ENCODE measurements at regions not wholly inside any gene's neighbourhood (a gene's known extent, or its start where the extent isn't known, plus 50 kb on each side); places are given as distances from the start of the nearest gene placed in this dataset.

GRCh38 chr3:16803019-16803418 is 81.7 kb upstream of the PLCL2 start:
- no peak for TF ChIP-seq CTCF (IDR thresholded peaks at IDR 0.05)

- no peak for TF ChIP-seq CTCF (IDR thresholded peaks at IDR 0.05)
These were observed 77.4 kb upstream of the PLCL2 start for GRCh38 chr3:16807391-16807790.

DNA sequence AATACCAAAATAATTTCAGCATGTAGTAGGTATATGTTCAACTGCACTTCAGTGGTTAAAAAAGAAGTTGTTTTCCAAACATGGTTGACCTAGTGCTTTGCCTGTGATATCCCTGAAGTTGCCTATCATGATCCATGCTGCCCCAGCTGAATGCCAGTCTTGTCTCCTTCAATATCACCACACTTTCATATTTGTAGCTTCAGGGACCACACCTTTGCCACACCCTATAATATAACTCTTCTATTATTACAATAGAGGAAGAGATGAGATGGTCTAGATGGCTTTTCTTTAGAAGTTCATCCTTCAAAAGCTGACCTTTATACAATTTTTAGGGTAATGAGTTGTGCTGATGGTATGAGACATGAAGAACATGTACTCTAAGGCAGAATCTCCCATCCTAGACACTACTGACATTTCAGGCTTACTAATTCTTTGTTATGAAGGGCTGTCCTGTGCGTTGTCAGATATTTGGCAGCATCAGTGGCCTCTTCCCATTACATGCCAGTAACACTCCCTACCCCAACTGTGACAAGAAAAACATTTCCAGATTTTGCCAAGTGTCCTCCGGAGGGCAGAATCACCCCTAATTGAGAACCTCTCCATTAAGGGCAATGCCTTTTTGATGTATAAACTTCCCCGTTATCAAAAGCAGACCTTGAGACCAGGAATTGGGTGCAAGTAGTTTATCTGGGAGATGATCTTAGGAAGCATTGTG is 76.2 kb upstream of the PLCL2 start:
- TF ChIP-seq CTCF (IDR thresholded peaks at IDR 0.05), result no peak

- TF ChIP-seq CTCF (IDR thresholded peaks at IDR 0.05), result no peak
These were observed 75.3 kb upstream of the PLCL2 start for GRCh38 chr3:16809482-16809881.

DNA sequence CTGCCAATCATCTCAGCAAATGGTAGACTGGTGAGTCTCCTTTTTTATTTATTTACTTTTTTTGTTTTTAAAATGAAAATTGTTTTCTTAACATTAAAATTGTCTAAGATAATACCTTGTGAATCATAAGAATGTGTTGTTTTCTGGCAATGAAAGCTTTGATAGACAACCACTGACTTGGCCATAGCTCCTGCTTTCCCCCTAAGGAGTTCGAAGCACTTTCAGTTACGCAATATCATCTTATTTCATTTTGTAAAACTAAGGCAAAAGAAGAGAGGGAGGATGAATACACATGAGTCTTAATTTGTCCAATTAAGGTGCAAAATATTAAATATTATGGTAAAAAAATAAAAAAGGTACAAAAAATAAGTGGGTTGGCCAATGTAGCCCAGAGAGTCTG is 74.8 kb upstream of the PLCL2 start:
- TF ChIP-seq CTCF (IDR thresholded peaks at IDR 0.05), result no peak

- TF ChIP-seq CTCF (IDR thresholded peaks at IDR 0.05), result no peak
These were observed 74.0 kb upstream of the PLCL2 start for GRCh38 chr3:16810593-16811367.

- no peak for TF ChIP-seq CTCF (IDR thresholded peaks at IDR 0.05)
These were observed 72.8 kb upstream of the PLCL2 start for GRCh38 chr3:16811950-16812349.

Data from LNCAP (cell line).